Skin of body (tissue), 1 donor: ENCODE measurements at regions not wholly inside any gene's neighbourhood (a gene's known extent, or its start where the extent isn't known, plus 50 kb on each side); places are given as distances from the start of the nearest gene placed in this dataset.
"Not testable (repeated sequence)": the region's sequence is repeated elsewhere in the genome, so short reads cannot be mapped to it uniquely, and the experiment has no call there.

Experiments
- DNase-seq: peaks from one replicate; lab custom pipeline; 2025; lab: John Stamatoyannopoulos, UW

- no peak for DNase-seq
These were observed 106.9 kb upstream of the ATL2 start for GRCh38 chr2:38483776-38484501.

- not testable (repeated sequence) for DNase-seq
These were observed 105.6 kb upstream of the ATL2 start for GRCh38 chr2:38482710-38483109.

GRCh38 chr2:38480617-38481016 is 103.5 kb upstream of the ATL2 start:
- DNase-seq: no peak

- no peak for DNase-seq
These were observed 99.9 kb upstream of the ATL2 start for GRCh38 chr2:38477006-38477405.

- no peak for DNase-seq
These were observed 98.5 kb upstream of the ATL2 start for GRCh38 chr2:38475567-38475881.

GRCh38 chr2:38474715-38475566 is 97.9 kb upstream of the ATL2 start:
- no peak for DNase-seq

- no peak for DNase-seq
These were observed 97.0 kb upstream of the ATL2 start for GRCh38 chr2:38474021-38474456.

GRCh38 chr2:38473333-38474005 is 96.4 kb upstream of the ATL2 start:
- no peak for DNase-seq

- DNase-seq: no peak
These were observed 93.0 kb upstream of the ATL2 start for GRCh38 chr2:38470115-38470514.

GRCh38 chr2:38467768-38468455 is 90.8 kb upstream of the ATL2 start:
- no peak for DNase-seq

- DNase-seq: no peak
These were observed 90.0 kb upstream of the ATL2 start for GRCh38 chr2:38466876-38467767.

GRCh38 chr2:38466409-38466808 is 89.3 kb upstream of the ATL2 start:
- no peak for DNase-seq

GRCh38 chr2:38465789-38466127 is 88.7 kb upstream of the ATL2 start:
- no peak for DNase-seq

GRCh38 chr2:38464971-38465788 is 88.1 kb upstream of the ATL2 start:
- DNase-seq: no peak

- DNase-seq: no peak
These were observed 86.7 kb upstream of the ATL2 start for GRCh38 chr2:38463752-38464151.

- DNase-seq: no peak
These were observed 85.1 kb upstream of the ATL2 start for GRCh38 chr2:38462121-38462661.

GRCh38 chr2:38461470-38461869 is 84.4 kb upstream of the ATL2 start:
- DNase-seq: no peak

GRCh38 chr2:38460313-38460712 is 83.2 kb upstream of the ATL2 start:
- DNase-seq: no peak

- DNase-seq: no peak
These were observed 77.0 kb upstream of the ATL2 start for GRCh38 chr2:38454081-38454480.

- DNase-seq: not testable (repeated sequence)
These were observed 74.7 kb upstream of the ATL2 start for GRCh38 chr2:38451778-38452177.
